HUES48 (cell line): ENCODE measurements at regions not wholly inside any gene's neighbourhood (a gene's known extent, or its start where the extent isn't known, plus 50 kb on each side); places are given as distances from the start of the nearest gene placed in this dataset.

ENCODE experiments used
- H3K27ac ChIP-seq: one replicate; pipeline ENCODE4 v1.7.0; 2013; ENCODE audit warnings: low read depth, low read length, inconsistent platforms
- H3K27me3 ChIP-seq: 2 replicates; pipeline ENCODE4 v1.6.1; 2013; ENCODE audit warnings: mild to moderate bottlenecking, low read length; ENCODE audit not compliant: control insufficient read depth, insufficient read depth
- H3K36me3 ChIP-seq: 2 replicates; pipeline ENCODE4 v1.6.1; 2013; ENCODE audit warnings: low read length; ENCODE audit not compliant: control insufficient read depth, insufficient read depth
- H3K4me1 ChIP-seq: 2 replicates; pipeline ENCODE4 v1.6.1; 2013; ENCODE audit warnings: mild to moderate bottlenecking, low read length; ENCODE audit not compliant: control insufficient read depth, insufficient read depth
- H3K4me3 ChIP-seq: 2 replicates; pipeline ENCODE4 v1.5.1; 2013; ENCODE audit warnings: mild to moderate bottlenecking, low read depth, low read length
- H3K9ac ChIP-seq: 2 replicates; pipeline ENCODE4 v1.6.1; 2013; ENCODE audit warnings: mild to moderate bottlenecking, low read depth, low read length, moderate library complexity
- H3K9me3 ChIP-seq: 2 replicates; pipeline ENCODE4 v1.6.1; 2013; ENCODE audit warnings: low read length; ENCODE audit not compliant: control insufficient read depth, insufficient read depth

DNA sequence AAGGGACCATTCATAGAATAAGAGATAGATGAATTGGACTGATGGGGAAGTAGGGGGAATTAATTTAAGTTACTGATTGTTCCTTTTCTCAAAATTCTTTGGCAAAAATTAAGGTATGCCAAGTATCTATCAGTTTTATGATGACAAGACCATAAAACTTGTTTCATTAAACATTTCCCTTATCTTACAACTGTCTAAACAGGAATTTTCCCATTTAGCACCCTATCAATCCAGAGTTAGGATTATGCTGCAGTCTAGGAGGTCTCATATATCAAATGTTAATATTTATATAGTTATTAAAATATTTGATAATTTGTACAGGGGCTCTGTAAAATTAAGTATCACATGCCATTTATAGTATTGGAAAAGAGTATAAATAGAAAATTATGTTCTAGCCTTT lies 51.5 kb upstream of the ARID1B start:
- H3K4me1 ChIP-seq: peaks cover 14% of the 10 kb centered on the region
- H3K27me3 ChIP-seq: no peaks in the 10 kb centered on the region
- H3K9ac ChIP-seq: no peak overlapping the region
- no peaks in the 10 kb centered on the region for H3K9me3 ChIP-seq
- no peak overlapping the region for H3K27ac ChIP-seq
- no peak overlapping the region for H3K4me3 ChIP-seq
- no peaks in the 10 kb centered on the region for H3K36me3 ChIP-seq

DNA sequence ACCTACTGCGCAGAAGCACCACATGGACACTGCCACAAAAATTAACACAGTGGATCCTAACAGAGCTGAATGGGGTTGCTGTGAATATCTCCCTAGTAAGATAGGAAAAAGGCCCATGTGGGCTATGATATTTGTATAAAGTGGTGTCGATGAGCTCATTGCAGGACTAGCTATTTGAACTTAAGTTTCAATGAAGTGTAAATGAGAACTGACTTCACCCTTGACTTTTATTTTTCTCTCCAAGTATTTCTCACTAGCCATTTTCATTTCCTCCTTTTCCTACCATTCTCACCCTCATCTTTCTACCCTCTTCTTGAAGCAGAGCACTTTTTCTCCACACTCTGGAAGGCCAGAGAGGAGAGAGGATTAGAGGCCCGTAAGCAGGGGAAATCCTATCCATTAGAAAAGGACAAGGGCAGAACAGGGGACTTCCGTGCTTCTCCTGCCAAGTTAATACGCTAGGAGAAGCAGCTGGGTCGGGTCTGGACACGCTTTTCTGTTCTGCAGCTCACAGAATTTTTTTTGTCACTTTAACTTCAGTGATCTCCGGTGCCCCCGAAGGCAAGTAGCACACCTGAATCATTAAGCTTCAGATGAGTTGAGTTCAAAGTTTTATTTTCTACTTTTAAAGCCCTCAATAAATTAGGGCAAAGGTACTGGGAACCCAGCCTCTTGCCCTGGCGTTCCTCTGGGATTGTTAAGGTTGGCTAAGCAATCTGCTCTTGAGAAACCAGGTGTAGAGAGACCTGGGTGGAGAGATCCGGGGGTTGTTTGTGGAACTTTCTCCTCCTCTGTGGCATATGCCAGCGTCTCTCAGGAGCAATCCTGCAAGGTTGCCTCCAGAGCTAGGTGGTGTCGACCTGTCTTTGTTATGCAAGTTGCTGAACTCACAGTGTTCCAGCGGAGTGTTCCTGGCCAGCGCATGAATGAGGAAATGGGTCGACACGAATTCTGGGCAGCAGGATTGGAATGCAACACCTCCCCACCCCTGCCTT lies 56.2 kb upstream of the ARID1B start:
- Histone ChIP-seq H3K9me3 (no peaks in the 10 kb centered on the region), H3K27me3 (no peaks in the 10 kb centered on the region), H3K4me3 (no peak overlapping the region), H3K27ac (peak overlapping the region; percentile 64), H3K9ac (0 out of 2 replicates have a peak overlapping the region, but pooled peaks have one; percentile 14), H3K36me3 (no peaks in the 10 kb centered on the region), H3K4me1 (peaks cover 28% of the 10 kb centered on the region)

DNA sequence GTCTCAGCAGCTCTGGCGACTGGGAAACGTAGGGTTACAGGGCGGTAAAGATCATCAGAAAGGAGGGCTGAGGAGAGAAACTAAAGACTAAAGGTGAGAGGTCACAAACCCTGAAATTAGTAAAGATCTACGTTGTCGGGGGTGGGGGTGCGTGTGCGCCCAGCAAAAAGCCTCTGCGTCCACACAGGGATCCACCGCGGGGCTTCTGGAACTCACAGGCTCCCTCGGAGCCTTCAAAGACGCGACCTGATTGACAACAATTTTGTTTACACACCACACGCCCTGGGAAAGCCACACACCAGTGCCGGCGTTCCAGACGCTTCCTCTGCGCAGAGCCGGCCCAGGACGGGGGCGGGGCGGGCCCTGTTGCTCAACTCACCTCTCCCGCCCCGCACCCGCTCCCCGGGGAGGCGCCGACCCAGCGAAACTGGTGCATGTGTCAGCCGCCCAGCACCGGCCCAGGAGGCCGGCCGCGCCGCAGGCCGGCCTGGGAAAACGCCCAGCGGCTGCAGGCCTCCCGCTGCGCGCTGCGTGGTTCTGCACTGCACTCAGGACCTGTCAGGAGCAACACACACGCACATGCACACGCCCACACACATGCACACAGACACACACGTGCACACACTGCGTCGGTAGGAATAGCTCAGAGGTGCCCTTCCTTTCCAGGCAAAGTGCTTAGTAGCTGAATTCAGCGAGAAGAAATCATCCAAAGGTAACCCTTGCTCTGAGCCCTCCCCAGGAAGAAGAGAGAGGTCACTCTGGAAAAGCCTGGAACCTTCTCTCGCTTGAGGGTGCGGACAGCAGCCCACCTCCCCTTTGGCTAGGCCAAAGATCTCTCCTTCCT lies 57.2 kb upstream of the ARID1B start:
- Histone ChIP-seq H3K27ac (no peak overlapping the region), H3K4me3 (no peak overlapping the region), H3K27me3 (no peaks in the 10 kb centered on the region), H3K9ac (0 out of 2 replicates have a peak overlapping the region, but pooled peaks have one; percentile 17), H3K4me1 (peaks cover 28% of the 10 kb centered on the region), H3K9me3 (no peaks in the 10 kb centered on the region), H3K36me3 (no peaks in the 10 kb centered on the region)

DNA sequence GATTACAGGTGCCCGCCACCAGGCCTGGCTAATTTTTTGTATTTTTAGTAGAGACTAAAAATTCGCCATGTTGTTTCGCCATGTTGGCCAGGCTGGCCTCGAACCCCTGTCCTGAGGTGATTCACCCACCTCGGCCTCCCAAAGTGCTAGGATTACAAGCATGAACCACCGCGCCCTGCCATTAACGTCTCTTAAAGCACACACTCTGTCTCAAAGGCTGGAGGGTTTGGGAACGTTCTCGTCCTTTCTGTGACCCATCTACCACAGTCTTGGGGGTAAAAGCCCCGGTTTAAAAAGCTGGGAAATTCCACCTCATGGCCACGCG lies 57.8 kb upstream of the ARID1B start:
- H3K9ac ChIP-seq: no peak overlapping the region
- no peak overlapping the region for H3K4me3 ChIP-seq
- H3K27ac ChIP-seq: no peak overlapping the region

DNA sequence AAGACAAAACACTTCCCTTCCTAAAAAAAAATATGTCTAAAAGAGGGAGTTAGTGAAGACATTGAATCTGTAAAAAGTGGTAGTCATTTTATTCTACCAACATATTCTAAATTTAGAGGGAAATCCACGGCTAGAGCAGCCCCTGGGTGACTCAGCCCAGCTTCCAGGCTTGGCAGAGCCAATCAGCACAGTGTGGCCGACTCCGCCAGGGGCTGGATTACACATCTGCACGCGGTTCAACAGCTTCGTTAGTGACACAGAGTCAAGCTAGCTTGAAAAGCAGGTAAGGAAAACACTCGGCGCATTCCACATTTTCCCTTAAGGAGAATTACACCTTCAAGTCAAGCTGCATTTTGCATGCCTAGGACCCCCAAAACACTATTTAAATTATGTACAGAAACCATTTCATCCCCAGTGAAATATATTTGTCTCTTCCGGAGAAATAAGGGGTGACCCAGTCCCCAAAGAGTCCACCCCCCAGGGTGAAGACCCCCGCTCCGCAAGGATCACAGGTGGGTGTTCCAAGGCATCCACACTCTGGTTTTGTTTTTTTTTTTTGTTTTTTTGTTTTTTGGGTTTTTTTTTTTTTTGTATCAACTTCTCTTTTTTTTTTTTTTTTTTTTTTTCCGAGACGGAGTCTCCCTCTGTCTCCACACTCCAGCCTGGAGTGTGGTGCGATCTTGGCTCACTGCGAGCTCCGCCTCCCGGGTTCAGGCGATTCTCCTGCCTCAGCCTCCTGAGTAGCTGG lies 58.4 kb upstream of the ARID1B start:
- no peak overlapping the region for H3K27ac ChIP-seq
- H3K4me3 ChIP-seq: no peak overlapping the region
- H3K27me3 ChIP-seq: no peaks in the 10 kb centered on the region
- H3K9me3 ChIP-seq: no peaks in the 10 kb centered on the region
- H3K4me1 ChIP-seq: peaks cover 28% of the 10 kb centered on the region
- no peaks in the 10 kb centered on the region for H3K36me3 ChIP-seq
- no peak overlapping the region for H3K9ac ChIP-seq

More for the DNA sequence above, 57.8 kb upstream of the ARID1B start:
- Histone ChIP-seq H3K9me3 (no peaks in the 10 kb centered on the region), H3K27me3 (no peaks in the 10 kb centered on the region), H3K36me3 (no peaks in the 10 kb centered on the region), H3K4me1 (peaks cover 28% of the 10 kb centered on the region)

DNA sequence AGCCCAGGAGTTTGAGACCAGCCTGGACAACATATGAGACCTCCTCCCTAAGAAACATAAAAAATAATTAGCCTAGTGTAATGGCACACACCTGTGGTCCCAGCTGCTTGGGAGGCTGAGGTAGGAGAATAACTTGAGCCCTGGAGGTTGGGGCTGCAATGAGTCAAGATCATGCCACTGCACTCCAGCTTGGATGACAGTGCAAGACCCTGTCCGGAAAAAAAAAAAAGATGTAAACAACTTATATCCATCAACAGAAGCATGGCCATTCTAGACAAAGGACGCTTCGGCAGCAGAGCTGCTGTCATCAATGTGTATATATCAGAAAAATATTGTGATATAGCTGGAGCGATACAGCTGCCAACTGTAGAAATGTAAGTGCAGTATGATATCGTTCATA lies 59.6 kb upstream of the ARID1B start:
- no peak overlapping the region for H3K9ac ChIP-seq
- no peak overlapping the region for H3K27ac ChIP-seq
- H3K27me3 ChIP-seq: no peaks in the 10 kb centered on the region
- peaks cover 28% of the 10 kb centered on the region for H3K4me1 ChIP-seq
- no peak overlapping the region for H3K4me3 ChIP-seq
- H3K36me3 ChIP-seq: no peaks in the 10 kb centered on the region
- no peaks in the 10 kb centered on the region for H3K9me3 ChIP-seq

DNA sequence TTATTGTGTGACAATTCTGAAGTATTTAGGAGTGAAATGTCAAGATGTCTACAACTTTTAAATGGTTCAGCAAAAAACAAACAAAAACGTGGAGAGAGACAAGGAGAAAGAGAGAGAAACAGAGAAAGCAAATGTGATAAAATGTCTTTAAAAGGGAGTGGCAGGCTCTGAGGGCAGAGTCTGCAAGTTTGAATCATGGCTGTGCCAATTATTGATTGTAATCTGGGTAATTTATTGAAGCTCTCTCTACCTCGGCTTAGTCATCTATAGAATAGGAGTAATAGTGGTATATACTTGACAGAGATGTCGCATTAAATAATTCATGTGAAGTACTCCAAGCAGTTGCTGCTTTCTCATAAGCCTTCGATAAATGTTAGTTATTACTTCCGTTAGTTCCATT lies 61.3 kb upstream of the ARID1B start:
- peaks cover 15% of the 10 kb centered on the region for H3K4me1 ChIP-seq
- no peak overlapping the region for H3K27ac ChIP-seq
- H3K9ac ChIP-seq: no peak overlapping the region
- no peaks in the 10 kb centered on the region for H3K27me3 ChIP-seq
- H3K4me3 ChIP-seq: no peak overlapping the region
- no peaks in the 10 kb centered on the region for H3K9me3 ChIP-seq
- no peaks in the 10 kb centered on the region for H3K36me3 ChIP-seq

DNA sequence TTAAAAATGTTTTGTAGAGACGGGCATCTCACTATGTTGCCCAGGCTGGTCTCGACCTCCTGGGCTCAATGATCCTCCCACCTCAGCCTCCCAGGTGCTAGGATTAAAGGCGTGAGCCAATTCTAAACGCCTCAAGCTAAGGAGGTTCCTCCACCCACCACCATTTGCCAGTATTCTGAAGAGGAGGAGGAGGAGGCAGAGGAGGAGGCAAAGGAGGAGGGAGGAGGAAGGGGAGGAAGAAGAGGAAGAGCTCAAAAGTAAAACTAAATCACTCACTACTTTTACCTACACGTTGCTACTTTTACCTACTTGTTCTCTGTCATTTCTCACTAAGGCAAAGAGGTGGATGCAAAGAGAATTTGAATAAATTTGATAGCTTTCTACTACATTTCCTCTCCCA lies 63.6 kb upstream of the ARID1B start:
- H3K9me3 ChIP-seq: no peaks in the 10 kb centered on the region
- no peaks in the 10 kb centered on the region for H3K4me1 ChIP-seq
- no peak overlapping the region for H3K9ac ChIP-seq
- H3K27me3 ChIP-seq: no peaks in the 10 kb centered on the region
- H3K4me3 ChIP-seq: no peak overlapping the region
- H3K36me3 ChIP-seq: no peaks in the 10 kb centered on the region
- H3K27ac ChIP-seq: no peak overlapping the region

DNA sequence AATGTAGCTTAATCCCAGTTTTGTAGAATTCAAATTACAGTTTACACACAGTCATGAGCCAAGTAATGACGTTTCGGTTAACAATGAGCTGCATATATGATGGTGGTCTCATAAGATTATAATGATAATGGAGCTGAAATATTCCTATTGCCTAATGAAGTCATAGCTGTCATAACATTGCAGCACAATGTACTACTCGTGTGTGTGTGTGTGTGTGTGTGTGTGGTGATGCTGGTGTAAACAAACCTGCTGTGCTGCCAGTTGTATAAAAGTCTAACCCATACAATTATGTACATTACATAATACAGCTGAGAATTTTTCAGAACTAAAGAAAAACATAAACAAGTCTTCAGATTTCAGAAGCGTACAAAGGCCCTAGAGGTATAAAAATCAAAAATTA lies 66.7 kb upstream of the ARID1B start:
- Histone ChIP-seq H3K4me1 (no peaks in the 10 kb centered on the region), H3K4me3 (no peak overlapping the region), H3K27me3 (no peaks in the 10 kb centered on the region), H3K36me3 (no peaks in the 10 kb centered on the region), H3K9me3 (no peaks in the 10 kb centered on the region), H3K9ac (no peak overlapping the region), H3K27ac (no peak overlapping the region)

DNA sequence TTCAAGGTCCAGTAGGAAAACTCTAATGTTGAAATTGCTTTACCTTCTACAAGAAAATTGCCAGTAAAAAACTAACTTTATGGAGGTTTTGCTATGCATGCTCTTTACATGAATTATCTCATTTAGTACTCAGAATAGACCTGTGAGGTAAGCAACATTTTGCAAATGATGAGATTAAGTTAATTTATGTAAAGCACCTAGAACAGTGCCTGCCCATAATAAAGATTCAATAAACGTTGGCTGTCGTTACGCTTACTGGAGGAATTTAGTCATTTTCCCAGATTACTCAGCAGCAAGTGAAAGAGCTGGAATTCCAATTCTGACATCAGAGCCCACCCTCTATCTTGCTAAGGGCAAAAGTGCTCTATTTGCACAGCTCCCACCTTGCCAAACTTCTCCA lies 69.4 kb upstream of the ARID1B start:
- no peak overlapping the region for H3K4me3 ChIP-seq
- H3K36me3 ChIP-seq: no peaks in the 10 kb centered on the region
- no peaks in the 10 kb centered on the region for H3K4me1 ChIP-seq
- no peak overlapping the region for H3K27ac ChIP-seq
- no peaks in the 10 kb centered on the region for H3K9me3 ChIP-seq
- H3K27me3 ChIP-seq: no peaks in the 10 kb centered on the region
- no peak overlapping the region for H3K9ac ChIP-seq
